Stimulated activated CD8-positive, alpha-beta memory T cell treated with anti-CD3 and anti-CD28 coated beads, Interleukin-7, amount 100 ng/mL, for 1 hour (primary cell): ENCODE measurements at regions not wholly inside any gene's neighbourhood (a gene's known extent, or its start where the extent isn't known, plus 50 kb on each side); places are given as distances from the start of the nearest gene placed in this dataset.
"Not testable (repeated sequence)": the region's sequence is repeated elsewhere in the genome, so short reads cannot be mapped to it uniquely, and the experiment has no call there.

Experiments used
- DNase-seq, 2 donors: peaks; one replicate each; pipeline ENCODE4 v3.0.0-alpha.2; 2020; ENCODE audit warnings: low read depth in 2 of 2

DNA sequence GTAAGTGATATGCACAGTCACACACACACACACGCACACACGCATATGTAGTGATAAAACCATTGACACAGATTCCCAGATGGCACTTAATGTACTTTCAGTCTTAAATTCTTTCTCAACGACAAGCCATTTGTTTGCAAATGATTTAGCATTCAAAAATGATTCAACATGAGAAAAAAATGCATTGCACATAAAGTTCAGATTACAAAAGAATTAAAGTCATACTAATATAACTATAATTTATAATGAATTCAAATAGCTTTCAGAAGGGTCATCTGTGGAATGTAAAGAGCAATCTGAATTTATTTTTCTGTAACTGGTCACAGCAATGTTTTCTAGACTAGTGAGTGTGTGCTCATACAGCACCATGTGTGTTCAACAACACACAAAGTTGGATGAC is 521.6 kb upstream of the ZNF337 start:
- no peak for DNase-seq

DNA sequence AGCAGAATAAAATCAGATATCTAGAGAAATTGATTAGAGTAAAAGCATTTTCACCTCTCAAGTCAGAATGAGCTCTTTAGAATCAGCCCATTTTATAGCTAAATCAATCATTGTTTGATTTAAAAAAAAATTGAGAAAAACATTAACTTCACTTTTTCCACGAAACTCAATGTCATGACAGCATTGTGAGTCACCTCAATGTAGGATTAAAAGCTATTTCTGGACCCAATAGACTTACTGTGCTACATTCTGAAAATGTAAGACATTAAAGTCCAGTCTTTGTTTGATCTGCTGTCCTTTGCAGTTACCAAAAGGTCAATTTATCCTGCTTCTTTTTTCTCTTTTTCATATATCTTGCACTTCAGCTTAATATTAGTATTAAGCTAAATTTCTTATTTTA is 519.4 kb upstream of the ZNF337 start:
- no peak for DNase-seq

DNA sequence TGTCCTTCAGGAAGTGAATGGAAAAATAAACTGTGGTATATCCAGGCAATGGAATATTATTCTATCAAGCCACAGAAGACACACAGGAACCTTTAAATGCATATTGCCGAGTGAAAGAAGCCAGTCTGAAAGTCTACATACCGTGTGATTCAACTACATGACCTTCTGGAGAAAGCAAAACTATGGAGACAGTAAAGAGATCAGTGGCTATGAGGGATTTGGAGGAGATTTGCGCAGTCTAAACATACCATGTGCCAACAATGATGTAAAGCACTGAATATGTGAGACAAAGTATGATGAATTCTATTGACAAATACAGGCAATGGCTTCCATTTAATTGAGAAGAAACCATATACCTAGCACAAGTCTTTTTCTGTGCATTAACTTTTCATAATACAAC is 518.3 kb upstream of the ZNF337 start:
- DNase-seq: no peak

DNA sequence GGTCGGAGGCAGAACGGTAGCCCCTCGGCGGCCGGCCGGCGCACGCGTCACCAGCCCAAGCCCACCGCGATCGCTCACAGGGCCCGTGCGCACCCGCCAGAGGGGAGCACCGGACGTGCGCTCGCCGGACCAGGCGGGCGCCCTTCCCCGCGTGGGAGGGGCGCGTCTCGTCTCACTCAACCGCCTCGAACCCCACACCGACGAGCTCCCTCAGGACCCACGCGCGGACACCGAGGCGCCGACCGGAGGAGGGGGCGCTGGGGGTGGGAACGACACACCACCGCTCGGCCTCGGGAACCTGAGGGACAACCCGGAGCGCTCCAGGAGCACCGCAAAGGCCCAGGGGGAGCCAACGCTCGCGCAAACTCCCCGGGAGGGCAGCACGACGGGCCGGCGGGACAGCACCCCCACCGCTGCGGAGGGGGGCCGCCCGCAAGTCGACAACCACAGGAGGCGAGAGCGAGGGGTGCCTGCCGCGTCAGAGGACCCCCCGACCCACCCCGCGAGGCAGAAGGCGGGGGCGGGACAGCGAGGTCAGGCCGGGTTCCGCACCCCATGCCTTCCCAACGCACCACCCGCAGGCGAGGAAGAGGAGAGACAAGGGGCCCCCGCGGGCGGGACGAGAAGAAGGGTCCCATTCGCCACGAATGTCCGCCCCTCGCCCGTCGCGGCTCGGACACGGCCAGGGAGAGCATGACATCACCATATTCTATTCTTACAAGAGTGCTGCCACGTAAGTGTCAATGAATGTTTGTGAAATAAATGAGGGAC is 512.7 kb upstream of the ZNF337 start:
- DNase-seq: no peak

DNA sequence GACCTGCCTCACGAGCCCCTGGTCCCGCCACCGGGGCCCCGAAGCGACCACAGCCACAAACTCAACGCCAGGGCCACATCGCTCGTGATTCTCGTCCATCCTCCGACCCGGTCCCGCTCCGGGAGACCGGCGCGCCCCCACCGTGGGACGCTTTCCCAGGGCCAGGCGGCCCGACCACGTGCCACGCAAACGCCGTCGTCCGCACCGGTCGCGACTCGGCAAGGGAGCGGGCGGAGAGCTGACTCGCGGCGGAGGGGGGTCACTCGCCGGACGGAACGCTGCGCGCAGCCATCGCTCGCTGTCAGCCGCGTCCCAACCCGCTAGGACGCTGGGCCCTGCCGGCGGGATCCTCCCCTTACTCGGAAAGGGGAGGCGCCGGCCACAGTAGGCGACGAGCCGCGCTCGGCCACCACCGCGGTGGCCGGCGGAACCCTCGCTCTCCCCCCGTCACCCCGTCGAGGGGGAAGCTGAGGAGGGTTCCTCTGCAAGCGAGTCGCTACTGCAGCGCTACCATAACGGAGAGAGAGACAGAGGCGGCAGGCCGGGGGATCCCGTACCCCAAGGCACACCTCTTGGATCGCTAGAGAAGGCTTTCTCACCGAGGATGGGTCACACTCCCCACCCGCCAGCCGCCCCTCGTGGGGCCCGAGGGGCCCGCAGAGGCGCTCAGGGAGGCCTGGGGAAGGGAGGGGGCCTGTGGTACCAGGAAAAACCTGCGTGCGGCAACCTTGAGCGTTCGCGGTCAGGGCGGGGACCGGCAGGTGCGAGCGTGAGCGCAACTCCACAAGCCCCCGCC is 511.8 kb upstream of the ZNF337 start:
- no peak for DNase-seq

DNA sequence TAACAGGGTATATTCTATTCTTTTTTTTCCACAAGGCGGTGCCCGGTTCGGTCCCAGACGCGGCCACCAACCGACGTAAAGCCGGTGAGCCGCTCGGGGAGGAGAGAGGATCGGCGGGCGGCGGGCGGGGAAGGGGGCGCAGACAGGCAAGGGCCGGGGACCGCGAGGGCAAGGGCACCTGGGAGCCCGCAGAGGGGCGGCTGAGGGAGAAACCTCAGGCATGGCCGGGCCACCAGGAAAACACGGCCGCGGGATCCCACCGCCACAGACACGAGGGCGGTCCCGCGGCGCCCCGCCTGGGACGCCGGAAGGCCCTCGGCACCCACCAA is 511.3 kb upstream of the ZNF337 start:
- not testable (repeated sequence) for DNase-seq

DNA sequence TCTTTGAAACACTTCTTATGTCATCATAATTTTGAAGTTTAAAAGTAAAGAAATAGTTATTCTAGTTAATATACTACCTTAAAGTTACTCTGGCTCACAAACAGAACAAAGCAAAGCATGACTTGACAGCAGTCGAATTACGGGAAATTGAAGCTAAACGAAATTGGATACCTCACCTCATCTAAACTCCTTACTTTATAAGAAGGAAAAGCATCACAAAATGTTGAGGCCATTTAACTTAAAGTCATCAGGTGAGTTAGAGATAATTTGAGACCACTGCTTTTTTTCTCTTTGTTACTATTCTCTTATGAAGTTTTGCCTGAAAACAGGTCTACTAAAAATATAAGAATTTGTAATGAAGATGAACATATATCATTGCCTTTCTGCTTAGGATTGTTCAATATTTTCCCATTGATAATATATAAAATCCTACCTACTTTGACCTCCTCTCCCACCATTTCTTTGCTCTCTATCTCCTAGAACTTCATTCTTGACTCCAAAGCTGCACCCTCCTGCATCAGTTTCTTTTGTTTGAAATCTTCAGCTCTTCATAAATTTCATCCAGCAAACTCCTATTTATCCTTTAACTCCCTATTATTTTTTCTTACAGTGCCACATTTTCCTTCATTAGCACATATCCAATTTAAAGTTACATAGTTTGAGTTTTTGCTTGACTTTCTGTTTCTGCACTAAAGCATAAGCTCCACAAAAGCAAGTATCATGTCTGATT is 510.7 kb upstream of the ZNF337 start:
- no peak for DNase-seq

DNA sequence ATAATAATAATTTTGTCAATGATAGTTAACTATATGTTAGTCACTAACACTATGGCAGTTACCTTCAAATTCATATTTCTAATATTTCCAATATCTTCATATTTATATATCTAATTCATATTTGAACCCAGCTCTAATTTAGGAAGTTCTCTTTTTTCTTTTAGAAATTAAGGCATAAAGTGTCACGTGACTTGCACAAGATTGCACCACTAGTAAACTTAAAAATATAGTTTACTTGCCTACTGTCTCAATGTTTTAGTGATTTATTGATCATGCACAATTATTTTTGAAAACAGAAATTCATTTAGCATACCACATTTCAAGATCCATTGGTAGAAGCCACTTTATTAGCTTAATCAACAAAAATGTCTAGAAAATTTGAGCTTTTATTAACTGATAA is 508.7 kb upstream of the ZNF337 start:
- no peak for DNase-seq

DNA sequence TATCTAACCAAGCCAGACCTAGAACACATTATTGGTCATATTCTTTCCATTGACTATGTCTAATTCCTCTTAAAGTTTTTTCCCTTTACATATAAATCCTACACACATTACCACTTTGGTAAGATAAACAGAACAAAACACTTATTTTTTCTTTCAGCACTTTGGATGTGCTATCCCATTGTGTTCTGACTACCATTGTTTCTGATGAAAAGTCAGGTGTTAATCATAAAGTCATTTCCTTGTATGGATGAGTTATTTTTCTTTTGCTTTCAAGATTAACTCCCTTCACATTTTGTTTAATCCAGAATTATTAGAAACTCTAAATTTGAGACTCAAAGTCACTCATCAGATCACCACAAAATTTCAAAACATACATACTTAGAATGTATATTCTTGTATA is 504.4 kb upstream of the ZNF337 start:
- not testable (repeated sequence) for DNase-seq

DNA sequence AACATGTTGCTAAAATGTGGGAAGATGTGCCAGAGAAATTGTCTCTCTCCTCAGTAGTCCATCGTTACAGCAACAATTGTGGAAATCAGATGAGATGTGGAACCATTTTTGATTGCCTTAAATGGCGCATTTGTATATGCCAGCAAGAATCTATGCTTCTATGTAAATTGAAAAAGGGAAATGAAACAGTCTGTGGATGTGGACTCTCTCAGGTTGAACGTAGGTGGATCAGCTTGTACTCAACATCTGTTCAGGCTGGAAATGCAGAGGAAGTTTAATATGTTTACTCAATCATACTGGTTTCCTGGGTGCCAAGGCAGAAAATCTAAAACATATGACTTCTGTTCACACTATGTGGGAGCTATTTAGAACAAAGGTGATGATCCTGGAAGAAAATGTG is 490.7 kb upstream of the ZNF337 start:
- DNase-seq: not testable (repeated sequence)

DNA sequence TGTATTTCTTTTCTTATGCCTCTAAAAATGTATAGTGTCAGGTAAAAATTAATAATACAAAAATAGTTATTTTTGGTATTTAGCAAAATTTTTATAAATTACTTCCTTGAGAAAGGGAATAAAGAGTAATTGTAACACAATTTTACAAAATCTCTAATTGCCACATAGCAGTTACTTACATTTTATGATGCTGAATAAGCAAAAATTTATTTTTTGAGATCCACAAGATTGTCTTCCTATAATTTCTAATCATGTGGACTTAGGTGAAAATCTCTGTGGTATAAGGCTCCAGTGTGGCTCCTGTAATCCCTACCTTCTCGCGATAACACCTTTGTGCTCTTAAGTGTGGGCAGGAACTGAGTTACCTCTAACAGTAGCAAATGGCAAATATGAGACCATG is 487.1 kb upstream of the ZNF337 start:
- DNase-seq: not testable (repeated sequence)

DNA sequence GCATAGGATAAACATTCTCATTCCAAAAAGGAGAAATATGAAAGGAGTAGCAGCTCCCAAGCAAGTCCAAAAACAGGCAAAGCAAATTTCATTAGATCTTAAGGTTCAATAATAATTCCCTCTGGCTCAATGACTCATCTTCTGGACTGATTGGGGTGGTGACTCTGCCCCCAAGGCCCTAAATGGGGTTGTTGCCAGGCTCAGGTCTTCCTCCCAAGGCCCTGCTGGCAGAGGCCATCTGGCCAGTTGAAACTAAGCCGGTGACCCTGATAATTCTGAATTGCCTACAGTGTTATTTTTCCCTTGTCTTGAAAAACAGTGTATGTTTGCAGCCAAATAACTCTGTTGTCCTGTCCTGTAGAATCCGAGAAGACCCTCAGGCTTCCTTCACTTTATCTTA is 484.7 kb upstream of the ZNF337 start:
- not testable (repeated sequence) for DNase-seq

DNA sequence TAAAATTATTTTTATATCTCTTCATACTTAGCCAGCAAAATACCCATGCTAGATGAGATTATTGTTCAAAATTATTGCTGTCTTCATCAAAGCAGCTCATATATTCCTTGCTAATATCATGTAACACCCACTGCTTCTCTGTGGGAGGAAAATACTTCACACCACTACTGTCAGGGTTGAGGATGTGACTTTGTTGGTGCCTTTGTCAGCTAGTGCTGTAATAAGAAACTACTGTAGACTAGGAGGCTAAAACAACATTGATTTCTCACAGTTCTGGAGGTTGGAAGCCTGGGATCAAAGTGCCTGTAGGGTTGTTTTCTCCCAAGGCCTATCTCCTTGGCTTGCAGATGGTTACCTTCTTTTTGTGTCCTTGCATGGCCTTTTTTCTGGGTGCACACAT is 475.2 kb upstream of the ZNF337 start:
- DNase-seq: not testable (repeated sequence)

DNA sequence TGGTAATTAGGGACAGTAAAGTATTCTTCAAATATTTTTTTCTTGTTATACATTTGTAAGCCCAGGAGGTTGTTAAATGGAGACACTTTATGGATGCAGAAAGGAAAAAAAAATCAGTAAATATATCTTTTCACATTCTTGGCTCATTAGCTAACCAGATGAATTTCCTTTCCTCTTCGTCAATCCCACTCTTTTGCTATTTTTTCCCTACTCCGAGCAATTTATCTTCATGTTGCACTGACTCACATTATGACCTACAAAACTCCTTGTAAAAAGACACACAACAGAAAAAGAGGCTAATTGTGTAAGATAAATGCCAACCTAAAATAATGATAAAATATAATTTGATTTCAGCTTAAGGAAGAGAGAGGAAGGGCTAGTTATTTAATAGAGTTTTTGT is 472.9 kb upstream of the ZNF337 start:
- no peak for DNase-seq

DNA sequence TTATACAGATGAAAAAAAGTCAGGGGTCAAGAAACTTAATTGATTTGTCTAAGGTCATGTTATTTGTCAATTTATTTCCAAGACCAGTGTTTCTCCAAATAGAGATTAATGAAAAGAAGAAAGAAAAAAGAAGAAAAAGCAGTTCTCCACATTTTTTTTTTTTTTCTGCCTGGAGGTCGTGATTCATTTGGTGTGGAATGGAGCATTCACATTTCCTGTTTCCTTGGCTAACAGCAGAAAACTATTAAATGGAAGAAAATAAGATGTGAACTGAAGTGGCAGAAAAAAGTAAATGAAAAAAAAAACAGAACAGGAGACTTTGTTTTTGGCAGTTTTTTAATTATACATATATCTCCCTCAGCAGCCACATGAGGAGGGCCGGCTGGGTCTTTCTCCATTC is 470.8 kb upstream of the ZNF337 start:
- no peak for DNase-seq

DNA sequence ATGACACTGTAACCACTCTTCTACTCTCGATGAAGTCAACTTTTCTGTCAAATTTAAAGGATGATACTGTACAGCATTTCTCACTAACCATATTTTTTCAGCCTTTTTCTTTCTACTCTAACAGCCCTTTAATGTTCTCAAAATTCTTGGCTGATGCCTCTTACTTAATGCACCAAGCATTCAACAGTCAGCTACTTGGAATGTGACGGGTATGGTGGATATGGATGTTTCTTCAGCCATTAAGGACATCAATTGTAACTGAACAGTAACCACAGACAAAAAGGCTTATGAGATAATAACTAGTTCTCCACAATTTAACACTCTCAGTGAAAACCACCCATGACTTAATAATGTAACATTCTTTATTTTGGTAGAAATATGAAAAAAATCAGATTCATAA is 467.2 kb upstream of the ZNF337 start:
- no peak for DNase-seq

DNA sequence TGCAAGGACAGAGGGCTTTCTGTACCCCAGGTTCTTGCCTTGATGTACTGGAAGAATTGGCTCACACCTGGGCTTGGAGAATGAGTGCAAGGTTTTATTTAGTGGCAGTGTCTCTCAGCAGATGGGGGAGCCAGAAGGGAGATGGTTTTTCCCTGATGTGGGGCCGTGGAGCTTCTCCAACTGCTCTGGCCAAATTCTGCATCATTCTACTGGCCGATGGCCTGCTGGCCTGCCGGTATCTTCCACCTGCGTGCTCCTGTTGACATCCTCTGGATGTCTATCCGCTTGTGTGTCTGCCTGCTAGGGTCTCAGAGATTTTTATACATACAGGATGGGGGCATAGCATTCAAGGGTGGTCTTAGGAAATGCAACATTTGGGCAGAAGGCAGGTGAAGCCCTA is 466.5 kb upstream of the ZNF337 start:
- DNase-seq: not testable (repeated sequence)

DNA sequence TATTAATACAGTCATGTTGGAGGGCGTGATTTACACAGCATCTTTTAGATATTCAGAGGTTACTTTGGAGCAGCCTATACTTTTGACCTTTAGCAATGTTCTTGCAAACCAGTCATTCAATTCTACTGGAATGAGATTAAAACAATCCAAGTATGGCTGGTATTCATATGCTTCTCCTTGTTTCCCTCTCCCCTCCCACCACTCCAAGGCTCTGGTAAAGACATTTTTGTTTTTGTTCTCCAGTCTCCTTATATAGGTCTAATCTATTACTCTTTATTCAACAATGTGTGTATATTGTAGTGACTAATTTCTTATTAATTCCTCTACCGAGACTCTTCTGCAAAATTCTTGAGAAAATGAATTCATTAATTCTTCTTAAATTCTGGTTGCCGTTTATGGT is 465.1 kb upstream of the ZNF337 start:
- not testable (repeated sequence) for DNase-seq

DNA sequence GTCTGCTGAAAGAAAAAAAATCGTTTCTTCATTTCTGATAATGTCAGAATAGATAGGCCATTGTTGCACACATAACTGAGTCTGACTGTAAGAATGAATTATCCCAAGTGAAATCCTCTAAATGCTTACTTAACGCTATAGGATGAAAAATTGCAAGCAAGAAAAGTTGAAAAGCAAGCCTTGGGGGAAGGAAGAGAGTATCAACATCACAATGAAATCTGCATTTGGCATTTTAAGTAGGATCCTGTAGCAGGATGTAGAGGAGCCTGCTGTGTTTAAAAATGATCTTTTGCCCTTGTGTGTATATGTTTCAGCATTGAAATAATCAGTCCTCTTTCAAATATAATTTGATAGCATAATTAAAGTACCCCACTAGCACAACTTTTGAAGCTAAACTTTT is 464.3 kb upstream of the ZNF337 start:
- DNase-seq: not testable (repeated sequence)

DNA sequence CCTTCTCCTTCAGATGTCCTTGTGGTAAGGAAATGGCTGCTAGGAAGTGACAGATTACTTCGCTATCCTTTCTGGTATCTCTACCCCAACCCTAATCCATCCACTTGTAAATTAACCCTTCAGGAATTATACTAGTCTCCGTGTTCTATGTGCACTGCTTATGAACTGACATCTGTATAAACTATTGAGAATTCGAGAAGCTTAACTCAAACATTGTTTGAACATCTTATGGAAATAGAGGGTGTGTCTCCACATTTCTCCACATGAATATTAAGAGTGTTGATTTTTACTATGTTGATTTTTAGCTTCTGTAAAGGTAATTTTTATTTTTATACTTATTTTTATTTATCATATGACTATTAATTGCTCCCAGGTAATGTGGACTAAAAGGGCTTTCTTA is 457.6 kb upstream of the ZNF337 start:
- no peak for DNase-seq

DNA sequence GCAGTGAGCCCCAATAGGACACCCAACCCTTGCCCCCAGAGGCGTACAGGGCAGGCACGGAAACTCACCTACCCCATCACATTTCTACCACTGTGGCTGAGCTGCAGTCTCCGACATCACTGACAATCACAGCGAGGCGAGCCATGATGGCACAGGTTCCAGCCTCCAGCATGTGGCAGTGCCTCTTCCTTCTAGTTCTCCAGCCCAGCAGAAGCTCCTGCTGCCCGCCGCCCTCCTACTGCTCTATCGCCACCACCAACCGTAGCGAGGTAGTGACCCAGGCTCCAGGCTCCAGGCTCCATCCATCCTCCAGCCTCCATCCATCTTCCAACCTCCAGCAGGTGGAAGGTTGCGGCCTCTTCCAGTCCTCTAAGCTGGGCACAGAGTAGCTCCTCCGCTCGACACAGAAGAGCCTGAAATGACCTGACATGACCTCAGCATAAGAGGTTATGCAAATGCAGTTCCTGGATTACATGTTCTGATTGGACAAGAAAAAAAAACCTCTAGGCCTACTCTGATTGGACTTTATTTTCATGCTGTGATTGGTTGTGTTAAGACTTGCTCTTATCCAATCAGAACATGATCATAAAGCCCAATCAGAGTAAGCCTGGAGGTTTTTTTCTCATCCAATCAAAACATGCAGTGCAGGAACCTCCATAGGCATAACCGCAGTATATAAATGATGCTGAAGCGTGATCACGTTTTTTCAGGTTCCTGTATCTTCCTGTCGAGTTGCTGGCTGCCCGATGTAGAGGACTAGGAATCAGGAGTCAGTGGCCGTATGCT is 438.9 kb upstream of the ZNF337 start:
- no peak for DNase-seq

DNA sequence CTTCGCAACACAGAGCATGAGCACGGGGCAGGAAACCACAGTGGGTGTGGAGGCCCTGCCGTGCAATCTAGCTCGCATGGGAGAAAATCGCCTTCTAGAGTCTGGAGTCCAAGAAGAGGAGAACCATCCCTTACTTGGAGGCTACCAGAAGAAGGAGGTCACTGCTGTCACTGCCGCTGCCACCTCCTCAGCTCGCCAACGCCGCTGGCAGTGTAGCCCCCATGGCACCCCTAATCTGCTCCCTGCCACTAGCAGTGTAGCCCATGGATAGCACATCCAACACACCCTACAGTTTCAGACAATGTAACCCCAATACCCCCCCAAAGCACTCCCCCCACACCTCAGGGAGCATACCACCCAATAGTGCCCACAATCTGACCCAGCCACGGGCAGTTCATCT is 438.0 kb upstream of the ZNF337 start:
- no peak for DNase-seq
